MM.1S (cell line): ENCODE measurements at regions not wholly inside any gene's neighbourhood (a gene's known extent, or its start where the extent isn't known, plus 50 kb on each side); places are given as distances from the start of the nearest gene placed in this dataset.

Experiments
- EZH2 ChIP-seq: fragments of 300-600 bp; sonication (generic); optimal IDR thresholded peaks from 2 replicates; pipeline ENCODE3; 2017; ENCODE audit warnings: low read depth, mild to moderate bottlenecking, antibody characterized with exemption, low read length, mixed read lengths
- TF ChIP-seq, protein P1 (sequence below): fragments of 300-600 bp; sonication (generic); IDR thresholded peaks from 2 replicates; pipeline ENCODE4 v1.5.1; 2016; ENCODE audit warnings: antibody characterized with exemption, low read length, mixed read lengths

GRCh38 chr3:137202941-137203340 is 245.2 kb downstream of the IL20RB start:
- TF ChIP-seq EZH2, result no peak
- TF ChIP-seq, protein P1, sequence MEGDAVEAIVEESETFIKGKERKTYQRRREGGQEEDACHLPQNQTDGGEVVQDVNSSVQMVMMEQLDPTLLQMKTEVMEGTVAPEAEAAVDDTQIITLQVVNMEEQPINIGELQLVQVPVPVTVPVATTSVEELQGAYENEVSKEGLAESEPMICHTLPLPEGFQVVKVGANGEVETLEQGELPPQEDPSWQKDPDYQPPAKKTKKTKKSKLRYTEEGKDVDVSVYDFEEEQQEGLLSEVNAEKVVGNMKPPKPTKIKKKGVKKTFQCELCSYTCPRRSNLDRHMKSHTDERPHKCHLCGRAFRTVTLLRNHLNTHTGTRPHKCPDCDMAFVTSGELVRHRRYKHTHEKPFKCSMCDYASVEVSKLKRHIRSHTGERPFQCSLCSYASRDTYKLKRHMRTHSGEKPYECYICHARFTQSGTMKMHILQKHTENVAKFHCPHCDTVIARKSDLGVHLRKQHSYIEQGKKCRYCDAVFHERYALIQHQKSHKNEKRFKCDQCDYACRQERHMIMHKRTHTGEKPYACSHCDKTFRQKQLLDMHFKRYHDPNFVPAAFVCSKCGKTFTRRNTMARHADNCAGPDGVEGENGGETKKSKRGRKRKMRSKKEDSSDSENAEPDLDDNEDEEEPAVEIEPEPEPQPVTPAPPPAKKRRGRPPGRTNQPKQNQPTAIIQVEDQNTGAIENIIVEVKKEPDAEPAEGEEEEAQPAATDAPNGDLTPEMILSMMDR, result no peak
